CD4-positive, alpha-beta T cell (primary cell): ENCODE measurements at regions not wholly inside any gene's neighbourhood (a gene's known extent, or its start where the extent isn't known, plus 50 kb on each side); places are given as distances from the start of the nearest gene placed in this dataset.
"Not testable (repeated sequence)": the region's sequence is repeated elsewhere in the genome, so short reads cannot be mapped to it uniquely, and the experiment has no call there.

Experiments used
- ATAC-seq: fragments of 200-7000 bp; cut with Tn5 transposase; one replicate; pipeline ENCODE4 v1.10.0; 2022; ENCODE audit warnings: mild to moderate bottlenecking; ENCODE audit not compliant: poor library complexity
- CTCF ChIA-PET: fragments of 350-600 bp; sonication (Branson Sonifier 250); formaldehyde crosslinking; loops from one replicate; lab custom pipeline; 2021; ENCODE audit warnings: antibody characterized with exemption, inconsistent platforms; lab: Charles Lee
- POLR2A ChIA-PET: fragments of 350-600 bp; sonication (Branson Sonifier 250); formaldehyde crosslinking; loops from one replicate; lab custom pipeline; 2021; ENCODE audit warnings: antibody characterized with exemption, inconsistent platforms; lab: Charles Lee
- DNase-seq, 14 experiments: peaks; one replicate each; pipeline ENCODE4 v3.0.0-alpha.2; 2013 to 2020; ENCODE audit warnings: mixed read lengths in 2 of 14
- H3K27ac ChIP-seq, 2 donors: one replicate each; pipeline versions ENCODE4 v1.5.1 to v1.7.0; 2013; ENCODE audit warnings: low read length in 2 of 2, low read depth in 1 of 2, mild to moderate bottlenecking in 1 of 2
- H3K27me3 ChIP-seq, 2 experiments: 1 replicate in 1 of 2; 2 replicates in 1 of 2; pipeline versions ENCODE4 v1.6.1 to v1.7.0; 2013; ENCODE audit warnings: low read length in 2 of 2, control low read depth in 1 of 2, mild to moderate bottlenecking in 1 of 2, moderate library complexity in 1 of 2; ENCODE audit not compliant: insufficient read depth in 2 of 2, control insufficient read depth in 1 of 2
- H3K36me3 ChIP-seq: one replicate; pipeline ENCODE4 v1.6.1; 2013; ENCODE audit warnings: low read length, control low read depth; ENCODE audit not compliant: insufficient read depth
- H3K4me1 ChIP-seq: one replicate; pipeline ENCODE4 v1.6.1; 2013; ENCODE audit warnings: low read length, control low read depth; ENCODE audit not compliant: insufficient read depth
- H3K4me3 ChIP-seq: one replicate; pipeline ENCODE4 v1.5.1; 2013; ENCODE audit warnings: mild to moderate bottlenecking, low read length, moderate library complexity
- H3K9me3 ChIP-seq, 2 experiments: 1 replicate in 1 of 2; 2 replicates in 1 of 2; pipeline versions ENCODE4 v1.6.1 to v1.7.0; 2013; ENCODE audit warnings: low read length in 2 of 2, mild to moderate bottlenecking in 2 of 2, control low read depth in 1 of 2, moderate library complexity in 1 of 2; ENCODE audit not compliant: control insufficient read depth in 1 of 2, insufficient read depth in 1 of 2
- H3K27ac Mint-ChIP-seq: one replicate; pipeline ENCODE4 v1.8.0; 2020; ENCODE audit warnings: mixed read lengths
- H3K27me3 Mint-ChIP-seq: one replicate; pipeline ENCODE4 v1.8.0; 2021; ENCODE audit warnings: mixed read lengths
- H3K36me3 Mint-ChIP-seq: one replicate; pipeline ENCODE4 v1.8.0; 2021; ENCODE audit warnings: low read depth, mixed read lengths
- H3K4me1 Mint-ChIP-seq: one replicate; pipeline ENCODE4 v1.8.0; 2021; ENCODE audit warnings: low read depth, mixed read lengths
- H3K4me3 Mint-ChIP-seq: one replicate; pipeline ENCODE4 v1.8.0; 2020; ENCODE audit warnings: mild to moderate bottlenecking, mixed read lengths
- H3K9me3 Mint-ChIP-seq: one replicate; pipeline ENCODE4 v1.8.0; 2020; ENCODE audit warnings: mixed read lengths
- intact Hi-C, 2 experiments: fragments of 100-400 bp; cut with DNase I in 1 of 2; cut with micrococcal nuclease in 1 of 2; formaldehyde crosslinking; loops; one replicate each; pipeline versions ENCODE4 v1.15.1 to v1.9.0; 2023 to 2025; cut with DNase I, micrococcal nuclease
- TF ChIP-seq, protein P1 (sequence below): fragments of 200-600 bp; IDR thresholded peaks from one replicate; pipeline ENCODE4 v1.8.0; 2022; ENCODE audit warnings: antibody characterized with exemption, mild to moderate bottlenecking

GRCh38 chr13:80695841-80696240 lies 354.9 kb upstream of the SPRY2 start:
- DNase-seq (no peak), ATAC-seq (no peak)
- Mint-ChIP-seq H3K27ac (no peak overlapping the region), H3K27me3 (no peaks in the 10 kb centered on the region), H3K4me1 (no peaks in the 10 kb centered on the region), H3K4me3 (no peak overlapping the region), H3K36me3 (no peaks in the 10 kb centered on the region), H3K9me3 (peaks cover 3% of the 10 kb centered on the region)
- TF ChIP-seq, protein P1, sequence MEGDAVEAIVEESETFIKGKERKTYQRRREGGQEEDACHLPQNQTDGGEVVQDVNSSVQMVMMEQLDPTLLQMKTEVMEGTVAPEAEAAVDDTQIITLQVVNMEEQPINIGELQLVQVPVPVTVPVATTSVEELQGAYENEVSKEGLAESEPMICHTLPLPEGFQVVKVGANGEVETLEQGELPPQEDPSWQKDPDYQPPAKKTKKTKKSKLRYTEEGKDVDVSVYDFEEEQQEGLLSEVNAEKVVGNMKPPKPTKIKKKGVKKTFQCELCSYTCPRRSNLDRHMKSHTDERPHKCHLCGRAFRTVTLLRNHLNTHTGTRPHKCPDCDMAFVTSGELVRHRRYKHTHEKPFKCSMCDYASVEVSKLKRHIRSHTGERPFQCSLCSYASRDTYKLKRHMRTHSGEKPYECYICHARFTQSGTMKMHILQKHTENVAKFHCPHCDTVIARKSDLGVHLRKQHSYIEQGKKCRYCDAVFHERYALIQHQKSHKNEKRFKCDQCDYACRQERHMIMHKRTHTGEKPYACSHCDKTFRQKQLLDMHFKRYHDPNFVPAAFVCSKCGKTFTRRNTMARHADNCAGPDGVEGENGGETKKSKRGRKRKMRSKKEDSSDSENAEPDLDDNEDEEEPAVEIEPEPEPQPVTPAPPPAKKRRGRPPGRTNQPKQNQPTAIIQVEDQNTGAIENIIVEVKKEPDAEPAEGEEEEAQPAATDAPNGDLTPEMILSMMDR: no peak
- ChIA-PET CTCF (no interaction called here), POLR2A (no interaction called here)
- no peaks in the 10 kb centered on the region for H3K4me1 ChIP-seq
- no peaks in the 10 kb centered on the region for H3K9me3 ChIP-seq
- no peaks in the 10 kb centered on the region for H3K36me3 ChIP-seq
- H3K27ac ChIP-seq: no peak overlapping the region
- H3K27me3 ChIP-seq: no peaks in the 10 kb centered on the region
- intact Hi-C loops: no loop called here
- no peak overlapping the region for H3K4me3 ChIP-seq

- H3K27me3 ChIP-seq, H3K36me3 ChIP-seq, H3K36me3 Mint-ChIP-seq, H3K4me1 Mint-ChIP-seq, H3K27me3 Mint-ChIP-seq, H3K9me3 Mint-ChIP-seq, CTCF ChIA-PET, H3K4me3 ChIP-seq, ATAC-seq, POLR2A ChIA-PET, H3K4me1 ChIP-seq, H3K27ac Mint-ChIP-seq, H3K27ac ChIP-seq, intact Hi-C loops, DNase-seq, H3K4me3 Mint-ChIP-seq: not testable (repeated sequence)
- H3K9me3 ChIP-seq: peaks cover 0 to 13% of the 10 kb centered on the region in 2 experiments
Measured at GRCh38 chr13:80691814-80692213, 350.9 kb upstream of the SPRY2 start.

DNA sequence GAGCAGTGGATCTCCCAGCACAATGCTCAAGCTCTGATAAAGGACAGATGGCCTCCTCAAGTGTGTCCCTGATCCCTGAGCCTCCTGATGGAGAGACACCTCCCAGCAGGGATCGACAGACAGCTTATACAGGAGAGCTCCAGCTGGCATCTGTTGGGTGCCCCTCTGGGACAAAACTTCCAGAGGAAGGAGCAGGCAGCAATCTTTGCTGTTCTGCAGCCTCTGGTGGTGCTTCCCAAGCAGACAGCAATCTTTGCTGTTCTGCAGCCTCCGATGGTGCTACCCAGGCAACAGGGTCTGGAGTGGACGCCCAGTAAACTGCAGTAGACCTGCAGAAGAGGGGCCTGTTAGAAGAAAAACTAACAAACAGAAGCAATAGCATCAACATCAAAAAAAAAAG lies 349.3 kb upstream of the SPRY2 start:
- Histone ChIP-seq H3K27ac (no peak overlapping the region), H3K36me3 (no peaks in the 10 kb centered on the region), H3K4me1 (no peaks in the 10 kb centered on the region), H3K27me3 (no peaks in the 10 kb centered on the region), H3K9me3 (peaks cover 0 to 13% of the 10 kb centered on the region in 2 experiments), H3K4me3 (no peak overlapping the region)
- intact Hi-C loops: no loop called here
- no peak for ATAC-seq
- ChIA-PET POLR2A (no interaction called here), CTCF (no interaction called here)
- Mint-ChIP-seq H3K4me3 (no peak overlapping the region), H3K36me3 (no peaks in the 10 kb centered on the region), H3K9me3 (peaks cover 5% of the 10 kb centered on the region), H3K27me3 (no peaks in the 10 kb centered on the region), H3K4me1 (no peaks in the 10 kb centered on the region), H3K27ac (no peak overlapping the region)
- no peak for DNase-seq
- TF ChIP-seq, protein P1: no peak

- no peak for DNase-seq
- ATAC-seq: no peak
- Histone ChIP-seq H3K9me3 (peaks cover 0 to 13% of the 10 kb centered on the region in 2 experiments), H3K27ac (no peak overlapping the region), H3K4me3 (no peak overlapping the region), H3K27me3 (no peaks in the 10 kb centered on the region), H3K36me3 (no peaks in the 10 kb centered on the region), H3K4me1 (no peaks in the 10 kb centered on the region)
- H3K4me3 Mint-ChIP-seq: no peak overlapping the region
- POLR2A ChIA-PET: no interaction called here
- H3K4me1 Mint-ChIP-seq: no peaks in the 10 kb centered on the region
- TF ChIP-seq, protein P1: no peak
- CTCF ChIA-PET: no interaction called here
- intact Hi-C loops: no loop called here
- H3K9me3 Mint-ChIP-seq: peaks cover 5% of the 10 kb centered on the region
- H3K36me3 Mint-ChIP-seq: no peaks in the 10 kb centered on the region
- no peaks in the 10 kb centered on the region for H3K27me3 Mint-ChIP-seq
- H3K27ac Mint-ChIP-seq: no peak overlapping the region
Measured at GRCh38 chr13:80688593-80688992, 347.7 kb upstream of the SPRY2 start.
